ENCODE measurements at regions not wholly inside any gene's neighbourhood (a gene's known extent, or its start where the extent isn't known, plus 50 kb on each side); places are given as distances from the start of the nearest gene placed in this dataset.

- no peak for DNase-seq (ENCODE audit: low read depth in 2 of 2)
These were observed 335.0 kb upstream of the ACVR2A start for GRCh38 chr2:147509821-147510220.

GRCh38 chr2:147506889-147507288 lies 337.9 kb upstream of the ACVR2A start:
- DNase-seq (ENCODE audit: low read depth in 2 of 2) = no peak

GRCh38 chr2:147502711-147503290 lies 342.0 kb upstream of the ACVR2A start:
- DNase-seq (ENCODE audit: low read depth in 2 of 2) = no peak

GRCh38 chr2:147501968-147502367 lies 342.9 kb upstream of the ACVR2A start:
- no peak for DNase-seq (ENCODE audit: low read depth in 2 of 2)

GRCh38 chr2:147500819-147501395 lies 343.9 kb upstream of the ACVR2A start:
- DNase-seq (ENCODE audit: low read depth in 2 of 2) = no peak

- no peak for DNase-seq (ENCODE audit: low read depth in 2 of 2)
These were observed 344.6 kb upstream of the ACVR2A start for GRCh38 chr2:147500229-147500628.

GRCh38 chr2:147499785-147500184 lies 345.0 kb upstream of the ACVR2A start:
- DNase-seq (ENCODE audit: low read depth in 2 of 2) = no peak

GRCh38 chr2:147495734-147496133 lies 349.1 kb upstream of the ACVR2A start:
- no peak for DNase-seq (ENCODE audit: low read depth in 2 of 2)

- no peak for DNase-seq (ENCODE audit: low read depth in 2 of 2)
These were observed 352.4 kb upstream of the ACVR2A start for GRCh38 chr2:147492471-147492870.

- no peak for DNase-seq (ENCODE audit: low read depth in 2 of 2)
These were observed 353.3 kb upstream of the ACVR2A start for GRCh38 chr2:147491506-147491905.

GRCh38 chr2:147490401-147491261 lies 354.2 kb upstream of the ACVR2A start:
- DNase-seq (ENCODE audit: low read depth in 2 of 2) = no peak

- no peak for DNase-seq (ENCODE audit: low read depth in 2 of 2)
These were observed 356.4 kb upstream of the ACVR2A start for GRCh38 chr2:147488472-147488871.

GRCh38 chr2:147487978-147488289 lies 356.9 kb upstream of the ACVR2A start:
- DNase-seq (ENCODE audit: low read depth in 2 of 2) = no peak

GRCh38 chr2:147487286-147487977 lies 357.4 kb upstream of the ACVR2A start:
- no peak for DNase-seq (ENCODE audit: low read depth in 2 of 2)

- no peak for DNase-seq (ENCODE audit: low read depth in 2 of 2)
These were observed 359.5 kb upstream of the ACVR2A start for GRCh38 chr2:147485210-147485851.

GRCh38 chr2:147483911-147484310 lies 360.9 kb upstream of the ACVR2A start:
- DNase-seq (ENCODE audit: low read depth in 2 of 2) = no peak

- DNase-seq (ENCODE audit: low read depth in 2 of 2) = no peak
These were observed 361.7 kb upstream of the ACVR2A start for GRCh38 chr2:147482916-147483669.

- DNase-seq (ENCODE audit: low read depth in 2 of 2) = no peak
These were observed 362.5 kb upstream of the ACVR2A start for GRCh38 chr2:147482111-147482895.

GRCh38 chr2:147479358-147479757 lies 365.5 kb upstream of the ACVR2A start:
- no peak for DNase-seq (ENCODE audit: low read depth in 2 of 2)

GRCh38 chr2:147473075-147473474 lies 371.8 kb upstream of the ACVR2A start:
- DNase-seq (ENCODE audit: low read depth in 2 of 2) = no peak

All from dermis microvascular lymphatic vessel endothelial cell (primary cell).